ENCODE measurements at regions not wholly inside any gene's neighbourhood (a gene's known extent, or its start where the extent isn't known, plus 50 kb on each side); places are given as distances from the start of the nearest gene placed in this dataset.

DNA sequence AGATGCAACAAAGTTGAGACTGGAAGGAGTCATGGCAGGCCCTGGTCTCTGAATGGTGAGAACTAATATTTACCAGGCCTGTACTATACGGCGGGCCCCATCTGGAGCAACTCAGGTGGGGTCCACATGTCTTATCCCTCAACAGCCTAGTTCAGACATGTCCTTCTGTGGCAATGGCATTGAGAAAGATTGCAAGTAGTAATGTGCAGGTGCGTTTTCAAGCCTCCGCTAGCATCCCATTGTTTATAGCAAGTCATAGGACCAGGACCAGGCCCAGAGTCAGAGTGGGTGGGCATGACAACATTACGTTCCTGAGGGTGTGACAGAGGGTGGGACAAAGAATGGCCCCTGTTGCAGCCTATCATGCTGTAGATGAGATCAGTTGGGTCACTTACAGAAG, 541.1 kb downstream of the EFNB2 start:
- TF ChIP-seq EZH2phosphoT487 (IDR thresholded peaks at IDR 0.05; ENCODE audit: low read depth) = no peak
- TF ChIP-seq, protein P1, sequence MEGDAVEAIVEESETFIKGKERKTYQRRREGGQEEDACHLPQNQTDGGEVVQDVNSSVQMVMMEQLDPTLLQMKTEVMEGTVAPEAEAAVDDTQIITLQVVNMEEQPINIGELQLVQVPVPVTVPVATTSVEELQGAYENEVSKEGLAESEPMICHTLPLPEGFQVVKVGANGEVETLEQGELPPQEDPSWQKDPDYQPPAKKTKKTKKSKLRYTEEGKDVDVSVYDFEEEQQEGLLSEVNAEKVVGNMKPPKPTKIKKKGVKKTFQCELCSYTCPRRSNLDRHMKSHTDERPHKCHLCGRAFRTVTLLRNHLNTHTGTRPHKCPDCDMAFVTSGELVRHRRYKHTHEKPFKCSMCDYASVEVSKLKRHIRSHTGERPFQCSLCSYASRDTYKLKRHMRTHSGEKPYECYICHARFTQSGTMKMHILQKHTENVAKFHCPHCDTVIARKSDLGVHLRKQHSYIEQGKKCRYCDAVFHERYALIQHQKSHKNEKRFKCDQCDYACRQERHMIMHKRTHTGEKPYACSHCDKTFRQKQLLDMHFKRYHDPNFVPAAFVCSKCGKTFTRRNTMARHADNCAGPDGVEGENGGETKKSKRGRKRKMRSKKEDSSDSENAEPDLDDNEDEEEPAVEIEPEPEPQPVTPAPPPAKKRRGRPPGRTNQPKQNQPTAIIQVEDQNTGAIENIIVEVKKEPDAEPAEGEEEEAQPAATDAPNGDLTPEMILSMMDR (IDR thresholded peaks at IDR 0.05; ENCODE audit: low read depth, low read length) = no peak

Data from OCI-LY3 (cell line).